ENCODE measurements at regions not wholly inside any gene's neighbourhood (a gene's known extent, or its start where the extent isn't known, plus 50 kb on each side); places are given as distances from the start of the nearest gene placed in this dataset.
"Not testable (repeated sequence)": the region's sequence is repeated elsewhere in the genome, so short reads cannot be mapped to it uniquely, and the experiment has no call there.

- intact Hi-C loops (cut with micrococcal nuclease), result no loop called here
Measured at GRCh38 chr9:85344901-85345300, 396.9 kb downstream of the AGTPBP1 start.

GRCh38 chr9:85339338-85339737 is 402.4 kb downstream of the AGTPBP1 start:
- intact Hi-C loops (cut with micrococcal nuclease), result no loop called here

- intact Hi-C loops (cut with micrococcal nuclease), result no loop called here
Measured at GRCh38 chr9:85334228-85334627, 407.5 kb downstream of the AGTPBP1 start.

- intact Hi-C loops (cut with micrococcal nuclease), result no loop called here
Measured at GRCh38 chr9:85332487-85332886, 409.3 kb downstream of the AGTPBP1 start.

- intact Hi-C loops (cut with micrococcal nuclease), result no loop called here
Measured at GRCh38 chr9:85331626-85332025, 410.1 kb downstream of the AGTPBP1 start.

- intact Hi-C loops (cut with micrococcal nuclease), result no loop called here
Measured at GRCh38 chr9:85322592-85322991, 419.2 kb downstream of the AGTPBP1 start.

- intact Hi-C loops (cut with micrococcal nuclease), result no loop called here
Measured at GRCh38 chr9:85321561-85321960, 420.2 kb downstream of the AGTPBP1 start.

- intact Hi-C loops (cut with micrococcal nuclease), result no loop called here
Measured at GRCh38 chr9:85319936-85320656, 421.7 kb downstream of the AGTPBP1 start.

- intact Hi-C loops (cut with micrococcal nuclease), result not testable (repeated sequence)
Measured at GRCh38 chr9:85315535-85315934, 426.2 kb downstream of the AGTPBP1 start.

GRCh38 chr9:85310573-85310972 is 431.2 kb downstream of the AGTPBP1 start:
- intact Hi-C loops (cut with micrococcal nuclease), result no loop called here

GRCh38 chr9:85303757-85304134 is 438.0 kb downstream of the AGTPBP1 start:
- intact Hi-C loops (cut with micrococcal nuclease), result no loop called here

GRCh38 chr9:85302938-85303756 is 438.6 kb downstream of the AGTPBP1 start:
- intact Hi-C loops (cut with micrococcal nuclease), result no loop called here

GRCh38 chr9:85298499-85298898 is 443.3 kb downstream of the AGTPBP1 start:
- intact Hi-C loops (cut with micrococcal nuclease), result no loop called here

GRCh38 chr9:85295244-85295643 is 446.5 kb downstream of the AGTPBP1 start:
- intact Hi-C loops (cut with micrococcal nuclease), result not testable (repeated sequence)

GRCh38 chr9:85292261-85292660 is 449.5 kb downstream of the AGTPBP1 start:
- intact Hi-C loops (cut with micrococcal nuclease), result no loop called here

GRCh38 chr9:85291266-85291665 is 450.5 kb downstream of the AGTPBP1 start:
- intact Hi-C loops (cut with micrococcal nuclease), result no loop called here

GRCh38 chr9:85290019-85290418 is 451.7 kb downstream of the AGTPBP1 start:
- intact Hi-C loops (cut with micrococcal nuclease), result no loop called here

- intact Hi-C loops (cut with micrococcal nuclease), result no loop called here
Measured at GRCh38 chr9:85289142-85289541, 452.6 kb downstream of the AGTPBP1 start.

GRCh38 chr9:85283421-85283820 is 458.3 kb downstream of the AGTPBP1 start:
- intact Hi-C loops (cut with micrococcal nuclease), result no loop called here

GRCh38 chr9:85278769-85279168 is 463.0 kb downstream of the AGTPBP1 start:
- intact Hi-C loops (cut with micrococcal nuclease), result no loop called here

- intact Hi-C loops (cut with micrococcal nuclease), result no loop called here
Measured at GRCh38 chr9:85276741-85277140, 465.0 kb downstream of the AGTPBP1 start.

- intact Hi-C loops (cut with micrococcal nuclease), result no loop called here
Measured at GRCh38 chr9:85269811-85270210, 471.9 kb downstream of the AGTPBP1 start.

GRCh38 chr9:85268131-85268530 is 473.6 kb downstream of the AGTPBP1 start:
- intact Hi-C loops (cut with micrococcal nuclease), result no loop called here

Measured in T-helper 2 cell treated with Interferon-gamma antibody and Interleukin-4, amounts not matched to agents 100 ng/mL and 5 ng/mL, for 36 hours (primary cell).